D721Med (cell line): ENCODE measurements at regions not wholly inside any gene's neighbourhood (a gene's known extent, or its start where the extent isn't known, plus 50 kb on each side); places are given as distances from the start of the nearest gene placed in this dataset.

ENCODE experiments used
- DNase-seq: peaks from one replicate; pipeline ENCODE4 v3.0.0; 2011; ENCODE audit warnings: low spot score; ENCODE audit not compliant: insufficient read length
- FAIRE-seq: peaks from 2 replicates; lab custom pipeline; 2011; peaks lifted over from hg19 to GRCh38; lab: Jason Lieb, UNC
- TF ChIP-seq, protein P1 (sequence below): IDR thresholded peaks from 2 replicates; pipeline ENCODE4 v1.5.1; 2012; ENCODE audit warnings: mild to moderate bottlenecking, control low read depth; ENCODE audit not compliant: insufficient read depth; ENCODE audit errors: missing control alignments

DNA sequence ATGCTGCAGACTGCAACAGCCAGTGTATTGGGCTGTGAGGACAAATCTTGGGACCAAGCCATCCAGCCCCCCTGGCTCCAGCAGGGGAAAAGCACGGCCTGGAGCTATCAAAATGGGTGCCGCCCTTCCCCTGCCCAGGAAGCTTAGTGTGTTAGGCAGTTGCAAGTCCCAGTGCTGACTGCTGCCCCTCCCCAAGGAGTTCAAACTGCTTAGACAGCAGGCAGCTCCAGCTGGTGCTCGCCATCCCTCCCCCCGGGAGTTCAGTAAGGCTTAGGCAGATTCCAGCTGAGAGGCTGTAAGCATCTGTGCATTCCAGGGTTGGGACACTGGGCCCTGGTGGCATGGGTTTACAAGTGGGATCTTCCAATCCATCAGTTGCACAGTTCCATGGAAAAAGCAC is 579.6 kb upstream of the NR5A2 start:
- FAIRE-seq (peak; percentile 92), DNase-seq (no peak)
- TF ChIP-seq, protein P1, sequence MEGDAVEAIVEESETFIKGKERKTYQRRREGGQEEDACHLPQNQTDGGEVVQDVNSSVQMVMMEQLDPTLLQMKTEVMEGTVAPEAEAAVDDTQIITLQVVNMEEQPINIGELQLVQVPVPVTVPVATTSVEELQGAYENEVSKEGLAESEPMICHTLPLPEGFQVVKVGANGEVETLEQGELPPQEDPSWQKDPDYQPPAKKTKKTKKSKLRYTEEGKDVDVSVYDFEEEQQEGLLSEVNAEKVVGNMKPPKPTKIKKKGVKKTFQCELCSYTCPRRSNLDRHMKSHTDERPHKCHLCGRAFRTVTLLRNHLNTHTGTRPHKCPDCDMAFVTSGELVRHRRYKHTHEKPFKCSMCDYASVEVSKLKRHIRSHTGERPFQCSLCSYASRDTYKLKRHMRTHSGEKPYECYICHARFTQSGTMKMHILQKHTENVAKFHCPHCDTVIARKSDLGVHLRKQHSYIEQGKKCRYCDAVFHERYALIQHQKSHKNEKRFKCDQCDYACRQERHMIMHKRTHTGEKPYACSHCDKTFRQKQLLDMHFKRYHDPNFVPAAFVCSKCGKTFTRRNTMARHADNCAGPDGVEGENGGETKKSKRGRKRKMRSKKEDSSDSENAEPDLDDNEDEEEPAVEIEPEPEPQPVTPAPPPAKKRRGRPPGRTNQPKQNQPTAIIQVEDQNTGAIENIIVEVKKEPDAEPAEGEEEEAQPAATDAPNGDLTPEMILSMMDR, result no peak

DNA sequence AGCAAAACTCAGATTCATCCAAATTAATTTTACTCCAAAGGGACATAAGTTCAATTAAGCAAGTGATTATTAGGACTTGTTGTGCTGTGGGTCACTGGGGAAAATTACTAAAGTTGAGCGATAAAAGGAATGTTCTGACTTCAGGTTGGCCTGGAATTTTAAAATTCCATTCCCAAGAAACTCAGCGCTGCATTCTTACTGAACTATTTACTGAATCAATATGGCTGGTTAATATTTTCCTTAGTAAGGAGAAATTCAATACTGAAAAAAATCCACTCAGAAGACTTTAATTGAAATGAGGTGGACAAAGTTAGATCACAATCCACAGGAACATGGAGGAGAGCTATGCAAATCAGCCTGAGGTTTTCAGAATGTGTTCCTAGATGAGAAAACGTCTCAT is 578.9 kb upstream of the NR5A2 start:
- DNase-seq (no peak), FAIRE-seq (peak; percentile 38)
- TF ChIP-seq, protein P1, result no peak

DNA sequence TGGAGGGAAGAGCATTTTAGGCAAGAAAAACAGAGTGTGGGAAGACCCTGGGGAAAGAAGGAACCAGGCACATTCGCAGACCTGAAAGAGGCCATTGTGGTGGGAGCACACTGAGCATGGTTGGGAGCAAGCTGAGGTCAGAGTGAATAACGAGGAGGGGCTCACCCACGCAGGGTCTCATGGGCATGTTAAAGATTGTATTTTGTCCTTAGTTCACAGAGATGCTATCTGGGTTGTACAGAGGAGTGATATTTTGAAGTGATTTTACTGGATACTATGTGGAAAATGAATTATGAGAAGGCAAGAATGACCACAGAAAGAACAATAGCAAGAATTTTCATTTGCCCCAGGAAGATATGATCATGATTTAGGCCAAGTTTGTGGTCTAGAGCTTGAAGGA is 578.3 kb upstream of the NR5A2 start:
- no peak for FAIRE-seq
- DNase-seq, result no peak
- TF ChIP-seq, protein P1, result no peak

DNA sequence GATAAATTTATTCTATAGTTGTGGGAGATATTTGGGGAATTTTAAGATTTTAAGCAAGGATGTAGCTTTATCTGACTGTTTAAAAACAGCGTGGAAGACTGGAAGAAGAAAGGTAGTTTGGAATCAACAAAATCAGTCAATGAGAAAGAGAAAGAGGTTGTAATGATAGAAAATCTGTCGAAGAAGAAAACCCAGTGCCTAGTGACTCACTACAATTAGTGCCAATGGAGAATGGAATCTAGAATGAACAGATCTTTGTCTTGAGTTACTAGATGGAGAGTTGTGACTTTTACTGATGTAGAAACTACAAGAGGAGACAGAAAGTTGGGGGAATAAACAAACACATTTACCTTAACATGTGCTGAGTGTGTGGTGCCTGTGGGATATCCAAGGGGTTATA is 577.8 kb upstream of the NR5A2 start:
- TF ChIP-seq, protein P1, result no peak
- FAIRE-seq (peak; percentile 91), DNase-seq (no peak)

DNA sequence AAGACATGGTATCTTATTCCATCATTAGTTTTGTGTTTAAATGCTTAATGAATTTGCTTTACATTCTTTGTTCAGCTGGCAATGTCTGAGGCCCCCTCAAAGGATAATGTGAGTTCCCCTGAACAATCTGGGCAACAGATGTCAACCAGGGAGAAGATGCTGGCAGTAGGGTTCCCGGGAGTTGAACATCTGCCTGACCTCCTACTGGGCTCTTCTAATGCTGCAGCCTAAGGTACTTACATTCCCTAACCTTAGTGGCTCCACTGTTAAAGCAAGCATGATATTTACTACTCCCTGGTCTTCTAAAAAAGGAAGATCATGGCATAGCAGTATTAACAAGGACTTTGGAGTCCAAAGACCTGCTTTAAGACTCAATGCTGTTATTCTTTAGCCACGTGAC is 574.9 kb upstream of the NR5A2 start:
- DNase-seq (no peak), FAIRE-seq (no peak)
- TF ChIP-seq, protein P1, result no peak

DNA sequence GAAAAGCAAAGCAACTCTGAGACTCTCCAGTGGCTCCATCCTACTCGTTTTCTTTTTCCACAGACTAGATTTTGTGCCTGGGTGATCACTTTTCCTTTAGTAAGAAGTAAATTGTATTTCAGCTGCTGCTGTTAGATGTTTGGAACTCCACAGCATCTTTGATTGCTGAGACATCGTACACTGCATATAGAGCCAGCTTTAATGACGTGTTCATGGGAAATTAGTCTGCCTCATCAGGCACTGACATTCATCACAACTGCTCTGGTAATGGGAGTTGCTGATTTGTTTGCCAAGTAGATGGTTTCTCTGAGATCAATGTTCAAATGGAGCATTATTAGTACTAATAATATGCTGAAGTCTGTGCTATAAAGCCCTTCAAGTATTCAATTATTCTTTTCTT is 573.8 kb upstream of the NR5A2 start:
- FAIRE-seq (no peak), DNase-seq (no peak)
- TF ChIP-seq, protein P1, result no peak

DNA sequence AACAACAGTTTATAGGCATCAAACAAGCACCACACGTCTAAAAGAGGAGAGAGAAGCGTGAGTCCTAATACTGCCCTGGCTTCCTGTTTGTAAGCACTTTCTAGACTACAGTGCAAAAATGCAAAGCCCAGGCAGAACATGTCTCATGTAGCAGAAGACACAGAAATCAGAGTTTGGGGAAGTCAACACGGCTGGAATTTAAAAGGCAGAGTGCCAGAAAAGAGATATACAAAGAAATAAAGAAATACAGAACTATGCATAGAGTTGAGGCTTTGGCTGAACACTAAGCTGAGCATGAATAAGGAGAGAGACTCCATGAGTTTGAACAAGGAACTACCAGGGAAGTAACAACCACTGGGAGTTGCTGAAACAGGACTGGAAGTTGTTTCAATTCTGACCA is 566.6 kb upstream of the NR5A2 start:
- DNase-seq, result no peak
- TF ChIP-seq, protein P1, result no peak
- no peak for FAIRE-seq
